Superior temporal gyrus (tissue), 1 donor: ENCODE measurements at regions not wholly inside any gene's neighbourhood (a gene's known extent, or its start where the extent isn't known, plus 50 kb on each side); places are given as distances from the start of the nearest gene placed in this dataset.

Experiments
- DNase-seq: peaks from one replicate; pipeline ENCODE4 v3.0.0-alpha.2; 2016; ENCODE audit errors: extremely low spot score

DNA sequence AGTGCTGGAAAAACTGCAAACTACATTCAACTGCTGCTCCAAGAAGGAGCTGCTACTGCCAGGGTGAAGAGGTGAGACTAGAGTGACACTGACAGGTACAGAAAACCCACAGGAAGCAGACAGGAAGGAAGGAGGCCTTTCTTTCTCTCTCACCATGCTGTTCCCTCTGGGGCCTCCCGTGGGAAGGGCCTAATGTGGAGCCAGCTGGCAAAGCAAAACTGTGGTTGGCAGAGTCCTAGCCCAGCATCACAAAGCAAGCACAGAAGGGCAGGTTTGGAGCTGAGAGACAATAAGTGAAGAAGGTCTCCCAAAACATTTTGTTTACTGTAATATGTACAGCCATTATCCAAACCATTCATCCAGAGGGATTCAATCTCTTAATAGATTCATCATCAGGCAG is 122.5 kb upstream of the MAX start:
- peak; percentile 87 for DNase-seq

DNA sequence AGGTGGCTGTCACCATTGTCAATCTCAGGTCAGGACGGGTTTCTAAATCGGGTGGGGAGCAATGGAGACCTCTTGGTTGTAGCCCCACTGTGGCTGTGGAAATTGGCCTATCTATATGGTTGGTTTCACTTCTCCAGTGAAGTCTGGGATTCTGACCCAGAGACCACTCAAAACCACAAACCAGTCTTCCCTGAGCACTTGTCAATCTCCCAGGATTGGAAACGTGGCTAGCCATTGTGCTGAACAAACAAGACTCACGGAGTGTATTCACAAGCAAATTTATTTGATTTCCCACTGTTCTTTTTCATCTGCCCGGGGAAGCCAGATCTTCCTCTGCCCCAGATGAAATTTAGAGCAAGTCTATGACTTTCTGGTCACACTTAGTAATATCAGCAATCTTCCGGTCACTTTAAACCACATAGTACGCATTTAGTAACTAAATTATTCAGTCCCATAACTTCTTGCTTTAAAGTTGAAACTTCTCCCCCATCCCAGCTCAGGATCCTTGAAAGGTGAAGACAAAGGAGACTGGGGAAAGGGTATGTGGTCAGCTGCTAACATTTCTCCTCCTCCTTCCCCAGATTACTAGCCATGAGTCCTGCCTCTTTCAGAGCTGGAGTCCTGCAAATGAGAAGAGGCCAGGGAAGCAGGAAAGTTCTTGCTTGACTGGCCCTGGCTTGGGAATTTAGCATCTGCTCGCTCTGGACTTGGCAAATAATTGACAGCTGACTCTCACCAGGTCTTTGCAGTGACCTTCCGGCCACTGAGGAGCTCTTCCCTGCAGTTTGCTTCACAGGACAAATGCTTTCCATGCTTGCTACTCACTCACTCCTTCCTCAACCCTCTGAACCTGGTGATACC is 123.2 kb upstream of the MAX start:
- DNase-seq, result no peak

DNA sequence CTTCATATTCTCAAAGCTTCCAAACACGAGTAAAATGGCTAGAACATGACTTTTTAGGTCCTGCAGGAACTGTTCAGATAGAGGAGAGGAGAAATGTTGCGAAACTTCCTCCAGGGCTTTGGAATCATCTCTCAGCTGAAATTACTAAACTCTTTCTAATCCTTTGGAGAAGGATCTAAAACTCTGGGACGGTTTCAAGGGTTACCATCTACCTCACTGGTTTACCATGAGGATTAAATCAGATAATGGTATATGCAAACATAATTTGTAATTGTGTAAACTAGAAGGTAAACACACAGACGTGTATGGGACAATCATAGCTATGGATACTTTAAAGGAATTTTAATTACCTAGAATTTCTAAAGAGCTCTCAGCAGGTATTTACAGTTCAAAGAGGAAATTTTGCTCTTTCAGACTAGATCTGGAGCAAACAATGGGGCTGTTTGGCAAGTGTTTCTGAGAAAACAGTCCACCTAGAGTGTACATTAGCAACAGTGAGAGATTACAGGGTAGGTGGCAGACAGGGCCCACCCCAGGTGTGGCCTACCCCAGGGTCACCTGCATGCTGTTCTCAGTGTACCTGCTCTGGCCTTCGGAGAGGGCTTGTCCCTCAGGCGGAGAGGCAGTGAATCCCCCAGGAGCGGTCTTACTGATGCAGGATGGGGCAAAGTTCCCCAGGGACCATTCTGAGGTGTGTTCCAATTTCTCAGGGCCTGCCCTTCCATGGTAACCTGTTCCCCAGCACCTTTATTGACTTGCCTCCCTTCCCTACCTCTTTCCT is 124.7 kb upstream of the MAX start:
- no peak for DNase-seq

DNA sequence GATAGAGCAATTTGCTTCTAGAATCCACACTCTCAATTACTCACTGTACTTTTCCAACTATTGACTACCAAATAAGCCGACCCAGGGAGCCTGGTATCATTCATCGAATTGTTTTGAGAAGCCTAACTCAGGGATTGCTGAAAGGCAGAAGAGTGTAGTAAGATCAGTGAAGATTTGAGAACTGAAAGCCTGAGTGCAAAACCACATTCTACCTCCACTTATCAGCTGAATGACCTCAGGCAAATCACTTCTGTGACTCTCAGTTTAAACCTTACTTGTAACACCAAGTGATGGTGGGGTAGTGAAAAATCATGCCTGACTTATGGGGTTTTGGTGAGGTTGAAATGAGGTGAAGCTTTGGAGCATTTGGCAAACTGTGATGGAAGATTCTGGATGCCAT is 126.1 kb upstream of the MAX start:
- no peak for DNase-seq

DNA sequence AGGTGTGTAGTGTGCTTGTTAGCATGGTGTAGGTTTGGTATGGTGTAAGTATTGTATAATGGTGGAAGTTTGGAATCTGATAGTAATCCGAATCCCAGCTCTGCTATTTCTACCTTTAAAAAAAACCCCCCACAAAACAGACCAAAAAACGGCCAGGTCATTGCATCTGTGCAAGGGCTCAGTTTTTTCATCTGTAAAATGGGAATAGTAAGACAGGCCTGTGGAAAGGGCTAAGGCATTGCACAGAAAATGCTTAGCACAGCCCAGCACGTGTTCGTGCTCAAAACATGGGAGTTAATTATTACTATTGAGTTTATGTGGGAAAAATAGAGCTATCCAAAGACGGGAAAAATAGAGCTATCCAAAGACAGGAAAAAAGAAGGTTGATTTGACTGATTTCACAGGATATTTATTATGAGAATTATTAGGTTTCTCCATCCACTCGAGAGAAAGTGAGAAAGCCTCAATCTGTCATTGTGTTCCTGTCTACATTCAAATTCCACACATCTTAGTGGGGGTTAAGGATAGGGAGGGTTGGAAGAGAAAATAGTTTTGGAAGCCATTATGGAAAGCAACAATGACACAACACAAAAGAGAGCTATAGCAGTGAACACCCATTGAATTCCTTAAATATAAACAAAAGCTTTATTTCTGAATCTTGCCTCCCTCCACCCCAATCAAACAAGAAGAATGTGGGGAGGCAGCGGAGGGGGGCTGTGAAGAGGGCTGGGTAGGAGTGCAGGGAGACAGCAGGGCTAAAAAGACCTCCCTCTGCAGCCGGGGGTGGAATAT is 126.8 kb upstream of the MAX start:
- peak; percentile 53 for DNase-seq

DNA sequence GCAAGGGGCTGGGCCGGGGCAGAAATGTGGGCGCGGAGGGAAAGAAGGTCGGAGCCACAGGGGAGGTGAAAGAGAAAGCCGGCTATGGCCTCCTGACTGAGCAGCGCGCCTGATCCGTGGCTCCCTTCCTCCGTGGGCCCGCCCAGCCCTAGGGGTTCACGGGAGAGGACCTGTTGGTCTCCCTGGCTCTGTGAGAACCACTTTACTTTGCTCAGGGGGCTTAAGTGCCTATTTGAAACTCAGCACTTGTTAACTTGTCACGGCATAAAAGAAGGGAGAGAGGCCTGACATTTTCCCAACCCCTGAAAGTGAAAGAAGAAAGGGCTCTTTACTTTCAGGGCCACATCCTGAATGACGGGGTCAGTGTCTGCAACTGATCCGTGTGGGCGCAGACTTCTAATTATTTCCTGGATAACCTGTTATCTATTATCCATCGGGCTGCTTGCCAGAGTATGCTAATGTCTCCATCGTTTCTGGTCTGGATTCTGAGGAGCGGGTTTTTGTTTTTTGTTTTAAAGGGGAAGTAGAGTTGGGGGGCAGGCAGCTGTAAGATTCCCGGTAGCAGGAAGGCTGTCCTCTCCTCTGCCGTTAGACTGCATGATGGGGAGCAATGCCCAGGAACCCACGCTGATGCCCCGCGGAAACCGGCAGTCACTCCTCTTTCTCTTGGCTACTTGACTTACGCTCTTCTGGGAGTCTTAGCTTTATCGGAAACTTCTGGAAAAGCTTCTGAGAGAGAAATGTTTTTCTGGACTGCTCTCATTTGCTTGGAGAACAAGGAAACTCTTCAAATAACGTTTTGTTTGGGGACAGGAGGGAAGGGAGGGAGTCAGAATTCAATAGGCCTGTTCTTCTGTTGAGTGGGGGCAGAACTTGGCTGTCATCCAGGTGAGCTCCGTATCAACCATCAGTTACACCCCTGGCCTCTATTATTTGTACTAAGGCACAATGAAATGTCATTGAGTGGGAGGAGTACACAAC is 127.7 kb upstream of the MAX start:
- peak; percentile 96 for DNase-seq

DNA sequence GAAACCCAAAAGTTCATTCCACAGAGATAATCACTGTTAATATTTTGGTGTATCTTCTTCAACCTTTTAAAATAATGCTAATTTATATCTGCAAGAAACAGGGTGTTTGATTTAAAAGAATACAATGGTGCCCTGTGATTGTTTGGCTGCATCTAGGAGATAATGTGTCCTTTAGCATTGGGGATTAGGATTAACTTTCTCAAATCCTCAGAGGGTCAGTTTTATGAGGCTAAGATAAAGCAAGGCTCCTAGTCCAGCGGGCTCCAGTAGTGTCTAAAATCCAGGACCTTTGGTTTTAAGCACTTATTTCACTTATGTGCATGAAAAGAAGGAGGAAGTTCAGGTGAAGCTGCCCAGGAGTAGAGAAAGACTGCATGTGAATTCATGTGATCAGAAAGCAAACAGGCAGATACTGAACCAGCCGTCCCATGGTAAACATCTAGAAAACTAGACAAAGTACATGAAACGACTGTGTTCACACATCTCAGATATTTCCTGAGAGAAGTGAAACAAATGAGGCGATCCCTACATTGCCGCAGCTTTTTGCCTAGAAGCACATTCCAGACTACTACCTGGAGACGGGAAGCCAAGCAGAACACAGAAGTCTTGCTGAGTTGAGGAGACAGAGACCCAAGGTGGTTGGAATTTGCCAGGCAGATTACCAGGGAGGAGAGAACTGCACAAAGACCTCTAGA is 129.1 kb upstream of the MAX start:
- peak; percentile 60 for DNase-seq

DNA sequence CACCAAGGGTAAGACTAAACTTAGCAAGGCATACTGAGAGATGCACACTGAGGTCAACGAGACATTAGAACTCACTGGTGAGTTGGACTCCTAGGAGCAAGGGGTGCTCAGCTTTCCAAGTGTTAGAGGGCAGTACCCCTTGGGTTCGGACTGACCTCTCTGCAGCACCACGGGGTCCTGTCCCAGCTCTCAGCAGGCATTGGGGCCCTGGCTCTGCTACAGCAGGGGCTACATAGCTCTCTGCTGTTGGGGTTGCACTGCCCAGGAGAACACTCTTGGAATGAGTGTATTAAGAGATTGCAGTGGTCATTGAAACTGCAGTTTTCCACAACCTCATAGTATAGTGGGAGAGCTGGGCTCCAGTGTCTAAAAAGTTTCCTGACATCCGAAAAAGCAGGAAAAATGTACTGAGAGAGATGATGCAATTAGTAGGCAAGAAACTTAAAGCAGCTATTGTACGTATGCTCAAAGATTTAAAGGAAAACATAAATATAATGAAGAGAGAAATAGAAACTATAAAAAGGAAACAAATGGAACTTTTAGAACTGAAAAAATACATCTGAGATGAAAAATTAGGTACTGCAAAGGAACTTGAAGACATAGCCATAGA is 132.5 kb upstream of the MAX start:
- DNase-seq, result no peak

DNA sequence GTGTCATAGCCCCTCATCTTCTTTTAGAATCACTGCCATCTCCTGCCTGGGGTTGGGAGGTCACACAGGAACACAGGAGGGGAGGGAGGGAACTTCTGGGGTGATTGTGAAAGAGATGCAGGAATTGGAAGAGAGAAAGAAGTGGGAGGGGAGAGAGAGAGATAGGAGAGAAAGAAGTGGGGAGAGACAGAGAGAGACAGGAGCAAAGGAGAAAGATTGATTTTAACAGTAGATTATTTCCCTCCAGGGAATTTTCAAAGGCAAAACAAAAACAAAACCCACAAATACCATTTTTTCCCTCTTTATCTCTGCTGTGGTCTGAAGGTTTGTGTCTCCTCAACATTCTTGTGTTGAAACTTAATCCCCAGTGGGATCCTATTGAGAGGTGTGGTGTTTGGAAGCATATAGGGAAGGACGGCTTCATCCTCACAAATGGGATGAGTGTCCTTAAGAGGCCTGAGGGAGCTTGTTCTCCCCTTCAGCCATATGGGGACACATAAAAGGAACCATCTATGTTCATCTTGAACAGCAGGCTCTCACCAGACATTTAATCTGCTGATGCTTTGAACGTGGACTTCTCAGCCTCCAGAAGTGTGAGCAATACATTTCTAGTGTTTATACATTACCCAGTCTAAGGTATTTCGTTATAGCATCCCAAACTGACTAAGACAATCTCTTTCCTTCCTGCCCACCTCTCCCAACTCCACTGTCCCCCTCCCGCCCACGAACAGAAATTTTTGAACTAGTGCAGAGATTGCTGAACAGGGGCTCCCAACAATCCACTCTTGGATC is 134.9 kb upstream of the MAX start:
- no peak for DNase-seq

DNA sequence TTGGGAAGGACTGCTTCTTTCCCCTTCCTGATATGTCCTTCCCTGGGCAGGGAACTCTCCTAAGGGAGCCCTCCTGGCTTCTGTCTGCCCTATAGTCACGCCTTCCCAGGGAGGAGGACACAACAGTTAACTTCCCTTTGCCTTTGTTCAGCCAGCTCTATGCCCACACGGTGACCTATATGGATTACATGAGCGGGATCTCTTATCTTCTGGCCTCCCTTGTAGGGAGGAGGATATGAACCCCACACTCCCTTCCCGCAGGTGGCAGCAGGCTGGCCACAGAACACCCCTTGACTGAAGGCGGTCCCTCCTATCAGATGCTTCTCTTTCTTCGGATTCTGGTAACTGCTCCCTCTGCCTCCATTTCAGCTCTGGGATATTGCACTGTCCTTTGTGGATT is 135.6 kb upstream of the MAX start:
- DNase-seq, result no peak

DNA sequence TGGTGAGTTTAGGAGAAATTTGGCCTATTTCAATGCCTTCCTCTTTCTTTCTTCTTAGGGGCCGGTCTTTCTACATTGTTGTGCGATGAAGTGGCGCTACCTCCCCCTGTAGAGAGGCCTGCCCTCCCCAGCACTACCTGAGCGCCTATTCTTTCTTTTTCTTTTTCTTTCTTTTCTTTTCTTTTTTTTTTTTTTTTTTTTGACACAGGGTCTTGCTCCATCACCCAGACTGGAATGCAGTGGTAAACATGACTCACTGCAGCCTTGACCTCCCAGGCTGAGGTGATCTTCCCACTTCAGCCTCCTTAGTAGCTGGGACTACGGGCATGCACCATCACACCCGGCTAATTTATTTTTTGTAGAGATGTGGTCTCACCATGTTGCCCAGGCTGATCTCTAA is 136.1 kb upstream of the MAX start:
- DNase-seq, result no peak

DNA sequence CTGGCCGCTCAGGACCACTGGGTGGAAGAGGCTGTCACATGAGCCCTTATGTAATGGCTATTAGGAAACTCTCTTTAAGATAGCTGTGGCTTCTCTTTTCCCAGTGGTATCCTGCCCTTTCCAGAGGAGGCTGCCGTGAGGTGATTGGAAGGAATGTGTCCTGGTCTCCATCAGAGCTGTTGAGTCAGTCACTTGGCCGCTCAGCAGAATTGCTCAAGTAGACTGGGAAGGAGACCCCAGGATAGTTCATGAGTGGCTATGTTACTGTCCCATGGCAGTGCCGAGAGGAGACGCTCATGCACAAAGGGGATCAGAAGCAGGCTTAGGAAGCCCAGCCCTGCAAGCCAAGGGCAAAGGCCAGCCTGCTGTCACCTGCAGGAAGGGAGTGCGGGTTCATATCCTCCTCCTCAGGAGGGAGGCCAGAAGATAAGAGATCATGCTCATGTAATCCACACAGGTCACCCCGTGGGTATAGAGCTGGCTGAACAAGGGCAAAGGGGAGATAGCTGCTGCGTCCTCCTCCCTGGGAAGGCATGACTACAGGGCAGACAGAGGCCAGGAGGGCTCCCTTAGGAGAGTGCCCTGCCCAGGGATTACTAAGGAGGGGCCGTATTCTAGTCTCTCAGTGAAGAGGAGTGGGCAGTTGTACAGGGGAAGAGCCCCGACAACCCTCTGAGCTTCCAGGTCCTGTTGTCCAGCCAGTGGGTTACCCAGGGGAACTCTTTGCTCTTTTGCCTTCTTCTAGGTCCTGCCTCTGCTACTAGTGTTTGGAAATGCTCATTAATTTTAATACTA is 137.0 kb upstream of the MAX start:
- peak; percentile 55 for DNase-seq

DNA sequence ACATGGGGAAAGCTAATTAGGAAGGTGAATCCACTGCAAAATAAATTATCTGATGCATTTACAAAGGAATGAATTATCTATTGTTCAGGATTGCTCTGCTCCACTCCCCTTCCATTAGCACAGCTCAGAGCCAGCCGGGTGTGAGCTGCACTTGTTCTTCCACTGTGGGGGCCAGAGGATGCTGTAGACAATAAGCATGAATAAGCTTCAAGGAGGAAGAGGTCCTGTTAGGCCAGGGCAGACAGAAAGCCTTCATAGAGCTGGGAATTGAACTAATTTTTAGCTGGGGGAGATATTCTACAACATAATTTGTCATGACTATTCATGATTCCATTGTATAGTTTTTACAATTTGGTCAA is 137.6 kb upstream of the MAX start:
- DNase-seq, result peak; percentile 89

DNA sequence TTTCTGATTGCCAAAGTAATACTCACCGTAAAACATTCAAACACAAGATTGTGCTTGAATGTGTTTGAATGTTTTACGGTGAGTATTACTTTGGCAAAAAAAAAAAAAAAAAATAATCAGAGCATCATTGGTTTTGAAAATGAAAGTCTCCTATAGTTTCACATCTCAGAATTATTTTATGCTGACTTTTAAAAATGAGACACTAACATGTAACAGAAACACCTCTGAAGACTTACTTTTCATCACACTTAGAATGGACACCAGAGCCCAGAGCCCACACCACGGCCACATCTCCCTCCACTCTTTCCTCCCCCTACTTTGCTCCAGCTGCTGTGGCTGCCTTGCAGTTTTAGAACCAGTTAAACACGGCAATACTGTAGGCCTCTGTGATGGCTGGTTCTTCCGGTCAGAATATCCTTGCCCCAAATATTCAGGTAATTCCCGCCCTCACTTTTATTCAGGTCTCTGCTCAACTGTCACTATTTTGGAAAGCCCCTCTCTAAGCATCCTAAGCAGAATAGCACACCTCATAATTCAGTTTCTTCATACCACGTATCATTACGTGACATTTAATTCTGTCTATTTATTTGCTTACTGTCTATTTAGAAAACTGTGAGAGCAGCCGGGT is 138.9 kb upstream of the MAX start:
- DNase-seq, result no peak

DNA sequence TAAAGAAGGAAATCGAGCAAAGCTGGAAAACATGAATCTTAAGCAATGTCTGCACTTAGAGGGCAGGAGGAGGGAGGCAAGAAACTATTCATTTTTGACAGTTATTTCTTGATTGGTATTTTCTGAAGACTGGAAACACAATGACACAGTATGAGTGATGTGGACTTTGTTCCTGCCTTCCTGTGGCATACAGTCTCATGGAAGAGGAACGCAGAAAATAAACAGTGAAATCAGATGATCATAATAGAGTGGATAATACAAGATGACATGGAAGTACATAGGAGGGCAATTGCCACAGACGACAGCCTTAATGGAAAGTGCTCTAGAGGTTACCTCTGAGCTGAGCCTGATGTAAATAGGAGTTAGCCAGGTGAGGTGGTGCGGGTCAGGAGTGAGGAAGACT is 140.4 kb upstream of the MAX start:
- no peak for DNase-seq

DNA sequence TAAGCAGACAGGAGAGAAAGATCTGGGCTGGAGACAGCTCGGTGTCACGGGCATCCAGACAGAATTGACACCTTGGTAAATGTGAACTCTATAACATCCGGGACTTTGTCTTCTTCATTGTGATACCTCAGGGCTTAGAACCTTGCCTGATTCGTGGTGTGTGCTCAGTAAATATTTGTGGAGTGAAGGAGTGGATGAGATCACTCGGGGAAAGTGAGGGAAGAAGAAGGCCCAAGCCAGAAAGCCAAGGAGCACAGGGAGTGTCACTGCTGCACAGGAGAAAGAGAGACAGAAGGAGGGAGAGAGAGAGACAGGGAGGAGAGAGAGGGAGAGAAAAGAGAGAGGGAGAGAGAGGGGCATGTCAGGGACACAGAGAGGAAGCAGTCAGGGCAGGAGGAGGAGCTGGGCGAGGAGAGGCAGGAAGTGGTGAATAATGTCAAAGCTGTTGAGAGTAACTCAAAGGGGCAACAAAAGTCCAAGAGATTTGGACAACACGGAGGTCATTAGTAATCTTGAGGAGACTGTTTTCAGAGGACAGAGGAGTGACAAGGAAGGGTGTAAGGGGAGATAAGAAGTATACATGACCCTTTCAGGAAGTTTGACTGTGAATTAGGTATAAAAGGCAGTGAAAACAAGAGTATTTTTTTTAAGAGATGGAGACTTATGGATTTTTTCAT is 141.6 kb upstream of the MAX start:
- no peak for DNase-seq

DNA sequence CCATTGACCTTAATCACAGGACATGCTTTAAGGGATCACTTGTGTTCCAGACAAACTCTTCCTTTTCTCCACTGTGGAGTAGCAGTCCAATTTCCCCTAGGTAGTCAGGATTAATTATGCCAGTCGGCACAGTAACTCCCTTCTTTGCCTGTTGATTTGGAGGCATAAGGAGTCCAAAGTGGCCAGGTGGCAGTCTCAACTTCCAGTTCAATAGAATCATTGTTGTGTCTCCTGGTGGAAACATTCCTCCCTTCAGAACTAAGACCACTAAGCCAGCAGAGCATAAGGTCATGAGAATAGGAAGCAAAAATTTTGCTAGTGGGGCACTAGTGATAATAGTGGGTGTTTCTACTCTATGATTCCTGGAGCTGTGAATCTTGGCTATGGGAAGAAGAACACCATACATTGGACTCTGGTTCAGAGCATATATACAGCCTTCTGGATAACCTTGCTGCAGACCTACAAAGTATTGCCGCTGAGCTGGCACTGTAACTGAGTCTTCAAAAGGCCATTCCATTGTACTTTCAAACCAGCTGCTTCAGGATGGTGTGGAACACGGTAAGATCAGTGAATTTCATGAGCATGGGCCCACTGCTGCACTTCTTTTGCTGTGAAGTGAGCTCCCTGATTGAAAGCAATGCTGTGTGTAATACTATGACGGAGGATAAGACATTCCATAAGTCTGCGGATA is 147.3 kb upstream of the MAX start:
- no peak for DNase-seq
